ENCODE measurements at regions not wholly inside any gene's neighbourhood (a gene's known extent, or its start where the extent isn't known, plus 50 kb on each side); places are given as distances from the start of the nearest gene placed in this dataset.
"Not testable (repeated sequence)": the region's sequence is repeated elsewhere in the genome, so short reads cannot be mapped to it uniquely, and the experiment has no call there.

- DNase-seq (ENCODE audit: low spot score) (no peak), ATAC-seq (ENCODE audit: low FRiP score) (no peak)
- no peak for TF ChIP-seq CTCF (IDR thresholded peaks at IDR 0.05)
Measured at GRCh38 chr20:43830883-43831282, 83.8 kb upstream of the TOX2 start.

GRCh38 chr20:43829951-43830690 is 84.5 kb upstream of the TOX2 start:
- TF ChIP-seq CTCF (IDR thresholded peaks at IDR 0.05): no peak
- no peak for DNase-seq (ENCODE audit: low spot score)
- no peak for ATAC-seq (ENCODE audit: low FRiP score)

- DNase-seq (ENCODE audit: low spot score) (no peak), ATAC-seq (ENCODE audit: low FRiP score) (no peak)
- no peak for TF ChIP-seq CTCF (IDR thresholded peaks at IDR 0.05)
Measured at GRCh38 chr20:43827940-43828562, 86.6 kb upstream of the TOX2 start.

- not testable (repeated sequence) for DNase-seq (ENCODE audit: low spot score); ATAC-seq (ENCODE audit: low FRiP score)
Measured at GRCh38 chr20:43826943-43827342, 87.7 kb upstream of the TOX2 start.

- TF ChIP-seq CTCF (IDR thresholded peaks at IDR 0.05): no peak
- DNase-seq (ENCODE audit: low spot score) (no peak), ATAC-seq (ENCODE audit: low FRiP score) (no peak)
Measured at GRCh38 chr20:43825581-43825980, 89.1 kb upstream of the TOX2 start.

GRCh38 chr20:43825051-43825402 is 89.6 kb upstream of the TOX2 start:
- no peak for DNase-seq (ENCODE audit: low spot score)
- no peak for TF ChIP-seq CTCF (IDR thresholded peaks at IDR 0.05)
- ATAC-seq (ENCODE audit: low FRiP score): no peak

- TF ChIP-seq CTCF (IDR thresholded peaks at IDR 0.05): no peak
- no peak for DNase-seq (ENCODE audit: low spot score)
- no peak for ATAC-seq (ENCODE audit: low FRiP score)
Measured at GRCh38 chr20:43824309-43825050, 90.2 kb upstream of the TOX2 start.
